ENCODE measurements at regions not wholly inside any gene's neighbourhood (a gene's known extent, or its start where the extent isn't known, plus 50 kb on each side); places are given as distances from the start of the nearest gene placed in this dataset.

DNA sequence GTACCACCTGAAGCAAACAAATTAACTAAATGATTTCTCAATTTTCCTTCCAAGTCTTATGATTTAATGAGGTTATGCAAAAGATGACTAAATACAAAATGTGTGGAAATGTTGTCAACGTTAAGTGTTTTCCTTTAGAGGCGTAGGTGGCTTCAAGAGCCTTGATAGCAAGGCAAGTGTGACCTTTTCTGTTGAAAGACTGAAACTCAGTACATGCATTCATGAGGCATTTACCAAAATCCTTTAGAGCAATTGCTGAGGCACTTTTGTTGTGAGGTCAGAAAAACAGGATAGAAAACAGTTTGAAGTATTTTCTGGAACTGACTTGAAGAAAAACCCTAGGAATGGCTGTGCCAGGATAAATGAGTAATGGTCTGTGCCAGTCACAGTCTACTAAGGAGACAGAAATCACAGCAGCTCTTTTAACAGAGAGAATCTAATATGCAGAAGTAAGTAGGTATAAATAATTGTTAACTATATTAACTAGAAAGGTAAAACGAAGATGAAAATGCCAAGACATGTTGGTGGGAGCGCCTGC lies 326.5 kb upstream of the CDH20 start:
- Histone ChIP-seq H3K36me3 (ENCODE audit: control insufficient read depth in 4 of 4, insufficient read depth in 3 of 4, low read depth in 1 of 4, low read length in 3 of 4) (no peaks in the 10 kb centered on the region), H3K4me1 (ENCODE audit: control insufficient read depth in 4 of 4, insufficient read depth in 4 of 4, low read length in 3 of 4) (no peaks in the 10 kb centered on the region), H3K4me3 (ENCODE audit: low read depth in 1 of 3, low read length in 3 of 3) (no peak overlapping the region), H3K27ac (ENCODE audit: low read depth in 1 of 2, low read length in 2 of 2) (no peak overlapping the region), H3K9ac (ENCODE audit: low read depth in 1 of 2, low read length in 2 of 2) (no peak overlapping the region), H3K9me3 (ENCODE audit: control insufficient read depth in 4 of 4, low read length in 3 of 4) (no peaks in the 10 kb centered on the region), H3K27me3 (ENCODE audit: control insufficient read depth in 4 of 4, insufficient read depth in 4 of 4, low read length in 3 of 4) (no peaks in the 10 kb centered on the region)
- WGBS: 72% methylated on average over 4 of the region's 4 CpGs
- no peak for DNase-seq (ENCODE audit: low spot score)
- TF ChIP-seq SP1 (IDR thresholded peaks at IDR 0.05) (no peak), RAD21 (IDR thresholded peaks at IDR 0.05) (no peak), FOXA2 (IDR thresholded peaks at IDR 0.05) (no peak), EGR1 (IDR thresholded peaks at IDR 0.05; ENCODE audit: low read depth in 2 of 2) (no peak), FOXA1 (IDR thresholded peaks at IDR 0.05) (no peak), RXRA (IDR thresholded peaks at IDR 0.05) (no peak), HNF4G (IDR thresholded peaks at IDR 0.05) (no peak), HNF4A (conservative IDR thresholded peaks at IDR 0.05) (no peak), NR2F2 (IDR thresholded peaks at IDR 0.05) (no peak), YY1 (IDR thresholded peaks at IDR 0.05) (no peak), TAF1 (conservative IDR thresholded peaks at IDR 0.05) (no peak), GABPA (IDR thresholded peaks at IDR 0.05 in 1 of 2, conservative IDR thresholded peaks at IDR 0.05 in 1 of 2) (no peak), JUND (IDR thresholded peaks at IDR 0.05) (no peak)
- TF ChIP-seq, protein P1, sequence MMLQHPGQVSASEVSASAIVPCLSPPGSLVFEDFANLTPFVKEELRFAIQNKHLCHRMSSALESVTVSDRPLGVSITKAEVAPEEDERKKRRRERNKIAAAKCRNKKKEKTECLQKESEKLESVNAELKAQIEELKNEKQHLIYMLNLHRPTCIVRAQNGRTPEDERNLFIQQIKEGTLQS (IDR thresholded peaks at IDR 0.05): no peak
- TF ChIP-seq, protein P2, sequence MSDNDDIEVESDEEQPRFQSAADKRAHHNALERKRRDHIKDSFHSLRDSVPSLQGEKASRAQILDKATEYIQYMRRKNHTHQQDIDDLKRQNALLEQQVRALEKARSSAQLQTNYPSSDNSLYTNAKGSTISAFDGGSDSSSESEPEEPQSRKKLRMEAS (IDR thresholded peaks at IDR 0.05): no peak
- TF ChIP-seq, protein P3, sequence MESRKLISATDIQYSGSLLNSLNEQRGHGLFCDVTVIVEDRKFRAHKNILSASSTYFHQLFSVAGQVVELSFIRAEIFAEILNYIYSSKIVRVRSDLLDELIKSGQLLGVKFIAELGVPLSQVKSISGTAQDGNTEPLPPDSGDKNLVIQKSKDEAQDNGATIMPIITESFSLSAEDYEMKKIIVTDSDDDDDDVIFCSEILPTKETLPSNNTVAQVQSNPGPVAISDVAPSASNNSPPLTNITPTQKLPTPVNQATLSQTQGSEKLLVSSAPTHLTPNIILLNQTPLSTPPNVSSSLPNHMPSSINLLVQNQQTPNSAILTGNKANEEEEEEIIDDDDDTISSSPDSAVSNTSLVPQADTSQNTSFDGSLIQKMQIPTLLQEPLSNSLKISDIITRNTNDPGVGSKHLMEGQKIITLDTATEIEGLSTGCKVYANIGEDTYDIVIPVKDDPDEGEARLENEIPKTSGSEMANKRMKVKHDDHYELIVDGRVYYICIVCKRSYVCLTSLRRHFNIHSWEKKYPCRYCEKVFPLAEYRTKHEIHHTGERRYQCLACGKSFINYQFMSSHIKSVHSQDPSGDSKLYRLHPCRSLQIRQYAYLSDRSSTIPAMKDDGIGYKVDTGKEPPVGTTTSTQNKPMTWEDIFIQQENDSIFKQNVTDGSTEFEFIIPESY (IDR thresholded peaks at IDR 0.05): no peak
- TF ChIP-seq, protein P4, sequence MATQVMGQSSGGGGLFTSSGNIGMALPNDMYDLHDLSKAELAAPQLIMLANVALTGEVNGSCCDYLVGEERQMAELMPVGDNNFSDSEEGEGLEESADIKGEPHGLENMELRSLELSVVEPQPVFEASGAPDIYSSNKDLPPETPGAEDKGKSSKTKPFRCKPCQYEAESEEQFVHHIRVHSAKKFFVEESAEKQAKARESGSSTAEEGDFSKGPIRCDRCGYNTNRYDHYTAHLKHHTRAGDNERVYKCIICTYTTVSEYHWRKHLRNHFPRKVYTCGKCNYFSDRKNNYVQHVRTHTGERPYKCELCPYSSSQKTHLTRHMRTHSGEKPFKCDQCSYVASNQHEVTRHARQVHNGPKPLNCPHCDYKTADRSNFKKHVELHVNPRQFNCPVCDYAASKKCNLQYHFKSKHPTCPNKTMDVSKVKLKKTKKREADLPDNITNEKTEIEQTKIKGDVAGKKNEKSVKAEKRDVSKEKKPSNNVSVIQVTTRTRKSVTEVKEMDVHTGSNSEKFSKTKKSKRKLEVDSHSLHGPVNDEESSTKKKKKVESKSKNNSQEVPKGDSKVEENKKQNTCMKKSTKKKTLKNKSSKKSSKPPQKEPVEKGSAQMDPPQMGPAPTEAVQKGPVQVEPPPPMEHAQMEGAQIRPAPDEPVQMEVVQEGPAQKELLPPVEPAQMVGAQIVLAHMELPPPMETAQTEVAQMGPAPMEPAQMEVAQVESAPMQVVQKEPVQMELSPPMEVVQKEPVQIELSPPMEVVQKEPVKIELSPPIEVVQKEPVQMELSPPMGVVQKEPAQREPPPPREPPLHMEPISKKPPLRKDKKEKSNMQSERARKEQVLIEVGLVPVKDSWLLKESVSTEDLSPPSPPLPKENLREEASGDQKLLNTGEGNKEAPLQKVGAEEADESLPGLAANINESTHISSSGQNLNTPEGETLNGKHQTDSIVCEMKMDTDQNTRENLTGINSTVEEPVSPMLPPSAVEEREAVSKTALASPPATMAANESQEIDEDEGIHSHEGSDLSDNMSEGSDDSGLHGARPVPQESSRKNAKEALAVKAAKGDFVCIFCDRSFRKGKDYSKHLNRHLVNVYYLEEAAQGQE (IDR thresholded peaks at IDR 0.05): no peak
- TF ChIP-seq, protein P5, sequence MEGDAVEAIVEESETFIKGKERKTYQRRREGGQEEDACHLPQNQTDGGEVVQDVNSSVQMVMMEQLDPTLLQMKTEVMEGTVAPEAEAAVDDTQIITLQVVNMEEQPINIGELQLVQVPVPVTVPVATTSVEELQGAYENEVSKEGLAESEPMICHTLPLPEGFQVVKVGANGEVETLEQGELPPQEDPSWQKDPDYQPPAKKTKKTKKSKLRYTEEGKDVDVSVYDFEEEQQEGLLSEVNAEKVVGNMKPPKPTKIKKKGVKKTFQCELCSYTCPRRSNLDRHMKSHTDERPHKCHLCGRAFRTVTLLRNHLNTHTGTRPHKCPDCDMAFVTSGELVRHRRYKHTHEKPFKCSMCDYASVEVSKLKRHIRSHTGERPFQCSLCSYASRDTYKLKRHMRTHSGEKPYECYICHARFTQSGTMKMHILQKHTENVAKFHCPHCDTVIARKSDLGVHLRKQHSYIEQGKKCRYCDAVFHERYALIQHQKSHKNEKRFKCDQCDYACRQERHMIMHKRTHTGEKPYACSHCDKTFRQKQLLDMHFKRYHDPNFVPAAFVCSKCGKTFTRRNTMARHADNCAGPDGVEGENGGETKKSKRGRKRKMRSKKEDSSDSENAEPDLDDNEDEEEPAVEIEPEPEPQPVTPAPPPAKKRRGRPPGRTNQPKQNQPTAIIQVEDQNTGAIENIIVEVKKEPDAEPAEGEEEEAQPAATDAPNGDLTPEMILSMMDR (IDR thresholded peaks at IDR 0.05; ENCODE audit: low read depth, low read length, missing input control): no peak
